GM12891 (cell line): ENCODE measurements at regions not wholly inside any gene's neighbourhood (a gene's known extent, or its start where the extent isn't known, plus 50 kb on each side); places are given as distances from the start of the nearest gene placed in this dataset.

ENCODE experiments used
- PAX5 ChIP-seq: IDR thresholded peaks from 2 replicates; pipeline ENCODE4 v1.6.1; 2011; ENCODE audit warnings: low read length, moderate library complexity, mild to moderate bottlenecking; ENCODE audit not compliant: insufficient read depth, severe bottlenecking
- POLR2A ChIP-seq: IDR thresholded peaks from 2 replicates; pipeline ENCODE4 v1.6.1; 2011; ENCODE audit warnings: low read depth, low read length, control low read depth
- POLR2AphosphoS5 ChIP-seq: IDR thresholded peaks from 2 replicates; pipeline ENCODE4 v1.6.1; 2011; ENCODE audit warnings: low read depth, low read length, control low read depth
- POU2F2 ChIP-seq: IDR thresholded peaks from 2 replicates; pipeline ENCODE4 v1.6.1; 2011; ENCODE audit warnings: low read depth, mild to moderate bottlenecking, control low read depth, low read length, moderate library complexity
- SPI1 ChIP-seq: IDR thresholded peaks from 2 replicates; pipeline ENCODE4 v1.6.1; 2011; ENCODE audit warnings: low read depth, low read length, control low read depth
- TAF1 ChIP-seq: IDR thresholded peaks from 2 replicates; pipeline ENCODE4 v1.6.1; 2011; ENCODE audit warnings: low read depth, low read length, control low read depth

- TF ChIP-seq POLR2A: no peak
- no peak for TF ChIP-seq POLR2AphosphoS5
- TF ChIP-seq TAF1: no peak
- no peak for TF ChIP-seq SPI1
- TF ChIP-seq POU2F2: no peak
- TF ChIP-seq PAX5: no peak
Measured at GRCh38 chr6:164534070-164534766, 775.2 kb downstream of the C6orf118 start.
